ENCODE measurements at regions not wholly inside any gene's neighbourhood (a gene's known extent, or its start where the extent isn't known, plus 50 kb on each side); places are given as distances from the start of the nearest gene placed in this dataset.
"Not testable (repeated sequence)": the region's sequence is repeated elsewhere in the genome, so short reads cannot be mapped to it uniquely, and the experiment has no call there.

DNA sequence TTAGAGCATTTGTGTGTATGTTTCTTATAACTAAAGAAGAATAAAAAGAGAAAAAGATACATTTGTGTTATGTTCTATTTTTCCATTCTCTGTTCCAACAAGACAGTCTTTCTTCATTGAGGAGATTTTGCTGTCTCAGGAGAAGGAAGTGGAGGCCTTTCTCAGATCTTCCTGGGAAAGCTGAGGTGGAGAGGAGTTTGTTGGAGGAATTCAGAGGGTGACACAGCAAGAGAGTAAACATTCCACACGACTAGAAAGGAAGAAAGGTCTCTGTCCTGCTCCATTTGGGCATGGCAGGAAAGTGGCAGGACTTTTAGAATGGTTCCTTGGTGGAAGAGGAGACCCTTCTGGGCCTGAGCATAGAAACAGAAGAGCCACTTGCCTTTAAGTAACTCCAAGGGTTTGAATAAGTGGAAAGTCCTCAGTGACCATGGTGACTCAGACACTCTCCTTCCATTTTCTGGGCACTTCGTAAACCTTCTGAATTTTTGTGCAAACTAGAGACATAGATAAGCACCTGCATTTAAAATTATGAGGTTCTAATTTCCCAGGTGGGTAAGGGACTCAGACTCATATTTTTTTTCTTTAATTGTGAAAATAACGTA is 52.3 kb upstream of the COL5A2 start:
- no peak for DNase-seq (ENCODE audit: low read depth)

DNA sequence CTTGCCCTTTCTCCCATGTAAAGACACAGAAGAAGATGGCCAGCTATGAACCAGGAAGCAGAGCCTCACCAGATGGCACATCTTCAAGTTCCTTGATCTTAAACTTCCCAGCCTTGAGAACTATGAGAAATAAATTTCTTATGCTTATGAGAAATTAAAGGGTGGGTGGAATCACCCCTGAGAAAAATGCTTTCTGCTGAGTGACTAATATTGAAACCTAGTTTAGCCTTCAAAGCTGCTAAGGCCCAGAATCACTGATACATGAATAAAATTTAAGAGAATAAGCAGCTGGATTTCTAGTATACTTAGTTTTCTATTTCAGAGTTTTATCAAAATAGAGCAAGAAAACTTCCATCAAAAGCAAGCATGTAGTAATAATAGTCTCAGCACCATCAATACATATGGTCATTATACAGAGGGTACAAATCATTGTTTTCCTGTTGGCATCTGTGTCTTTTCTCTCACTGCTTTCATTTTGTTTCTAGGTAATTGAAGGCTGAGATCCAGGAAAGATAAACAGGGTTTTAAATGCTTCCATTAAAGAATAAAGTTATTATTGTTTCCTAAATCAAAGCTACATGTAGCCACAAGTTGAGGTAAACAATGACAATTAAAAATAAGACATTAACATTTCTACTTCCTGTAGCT is 53.3 kb upstream of the COL5A2 start:
- DNase-seq (ENCODE audit: low read depth), result no peak

DNA sequence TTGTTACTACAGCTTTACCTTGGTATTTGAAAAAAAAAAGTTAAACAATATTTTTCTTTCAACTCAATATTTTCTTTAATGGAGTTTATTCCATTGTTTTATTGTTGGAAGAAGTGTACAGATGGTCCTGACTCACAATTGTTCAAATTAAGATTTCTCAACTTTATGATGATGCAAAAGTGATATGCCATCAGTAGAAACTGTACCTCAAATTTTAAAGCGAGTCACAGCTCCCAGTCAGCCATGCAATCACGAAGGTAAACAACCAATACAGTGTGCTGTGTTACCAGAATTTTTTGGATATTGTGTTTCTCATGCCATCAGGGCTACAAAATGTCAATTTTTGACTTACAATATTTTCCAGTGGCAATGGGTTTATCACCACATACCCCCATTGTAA is 54.0 kb upstream of the COL5A2 start:
- DNase-seq (ENCODE audit: low read depth), result no peak

DNA sequence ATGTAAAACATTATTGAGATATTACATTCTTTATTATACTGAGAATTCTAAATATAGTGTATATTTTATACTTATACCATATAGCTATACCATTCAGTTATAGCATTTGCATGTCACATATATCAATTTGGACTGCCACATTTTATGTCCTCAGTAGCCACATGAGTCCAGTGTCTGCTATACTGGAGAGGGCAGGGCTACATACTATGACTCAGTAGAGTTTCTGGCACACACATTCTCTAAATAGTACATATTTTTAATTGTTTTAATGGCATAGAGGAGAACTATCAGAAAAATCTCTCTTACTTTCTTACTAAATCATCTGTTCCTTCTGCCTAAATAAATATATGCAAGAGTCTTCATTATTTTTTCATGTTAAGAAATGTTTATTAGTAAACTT is 55.4 kb upstream of the COL5A2 start:
- no peak for DNase-seq (ENCODE audit: low read depth)

DNA sequence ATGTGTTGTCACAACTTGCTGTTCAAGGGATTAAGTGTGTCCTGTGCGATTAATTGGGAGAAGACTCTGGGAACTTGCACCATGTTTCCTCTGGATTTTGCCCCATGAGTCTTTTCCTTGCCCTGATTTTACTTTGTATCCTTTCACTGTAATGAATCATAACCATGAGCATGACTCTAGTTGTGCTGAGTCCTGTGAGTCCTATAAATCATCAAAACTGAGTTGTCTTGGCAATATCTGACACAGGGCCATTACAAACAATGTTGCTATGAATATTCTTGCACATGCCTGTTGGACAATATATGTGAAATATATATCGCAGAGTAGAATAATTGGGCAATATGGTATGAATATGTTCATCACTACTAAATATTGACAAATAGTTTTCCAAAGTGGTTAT is 56.5 kb upstream of the COL5A2 start:
- no peak for DNase-seq (ENCODE audit: low read depth)

DNA sequence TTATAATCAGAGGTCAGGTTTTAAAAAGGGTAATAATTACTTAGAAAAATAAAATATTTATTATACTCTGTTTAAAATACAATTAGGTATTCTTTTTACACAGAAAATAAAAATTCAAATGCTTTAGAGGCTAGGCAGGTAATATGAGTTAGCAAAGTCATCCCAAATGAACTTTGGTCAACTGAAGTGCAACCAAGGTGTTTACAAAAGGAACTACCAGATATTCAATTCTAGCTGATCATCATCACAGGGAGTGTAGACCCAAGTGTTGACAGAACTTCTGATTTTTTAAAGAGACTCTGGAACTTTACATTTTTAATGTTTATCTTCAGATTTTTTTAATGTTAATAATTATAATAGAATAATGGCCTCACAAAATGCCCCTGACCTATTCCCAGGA is 59.3 kb upstream of the COL5A2 start:
- no peak for DNase-seq (ENCODE audit: low read depth)

DNA sequence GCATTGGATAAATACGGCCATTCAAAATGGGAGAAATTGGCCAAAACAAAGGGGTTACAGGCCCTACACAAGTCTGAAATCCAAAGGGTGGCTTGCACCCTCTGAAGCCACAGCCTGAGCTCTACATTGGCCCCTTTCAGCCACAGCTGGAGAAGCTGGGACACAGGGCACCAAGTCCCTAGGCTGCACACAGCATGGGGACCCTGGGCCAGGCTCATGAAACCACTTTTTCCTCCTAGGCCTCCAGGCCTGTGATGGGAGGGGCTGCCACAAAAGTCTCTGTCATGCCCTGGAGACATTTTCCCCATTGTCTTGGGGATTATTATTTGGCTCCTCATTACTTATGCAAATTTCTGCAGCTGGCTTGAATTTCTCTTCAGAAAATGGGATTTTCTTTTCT is 64.3 kb upstream of the COL5A2 start:
- not testable (repeated sequence) for DNase-seq (ENCODE audit: low read depth)

DNA sequence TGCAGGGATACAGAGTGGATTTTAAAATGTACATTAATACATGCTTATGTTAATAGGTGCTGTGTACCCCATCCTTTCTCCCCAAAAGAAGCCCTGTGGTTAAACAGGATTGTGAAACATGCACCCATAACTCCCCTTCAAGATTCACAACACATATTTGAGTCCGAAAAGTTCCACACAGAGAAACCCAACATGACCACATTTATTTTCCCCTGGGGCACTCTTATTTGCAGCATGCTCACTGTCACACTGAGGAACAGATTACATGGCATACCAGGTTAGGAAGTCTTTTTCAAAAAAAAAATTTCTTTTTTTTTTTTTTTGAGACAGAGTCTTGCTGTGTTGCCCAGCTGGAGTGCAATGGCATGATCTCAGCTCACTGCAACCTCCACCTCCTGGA is 67.7 kb upstream of the COL5A2 start:
- no peak for DNase-seq (ENCODE audit: low read depth)

DNA sequence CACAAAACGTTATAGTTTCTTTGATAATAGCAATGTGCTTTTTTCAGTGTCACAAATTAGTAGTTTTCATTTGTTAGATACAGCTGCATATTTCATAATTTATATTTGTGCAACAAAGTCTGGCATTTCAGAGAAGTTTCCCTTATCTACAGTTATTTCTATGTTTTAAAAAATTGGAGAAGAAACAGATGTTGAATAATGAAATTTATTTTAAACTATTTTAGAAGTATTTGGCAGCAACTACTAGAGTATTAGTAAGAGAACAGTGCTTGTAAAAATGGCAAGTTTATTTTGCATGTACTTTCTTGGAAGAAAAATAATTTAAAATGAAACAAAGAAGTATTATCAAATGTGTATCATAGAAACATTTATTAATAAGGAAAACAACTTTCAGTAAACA is 68.6 kb upstream of the COL5A2 start:
- no peak for DNase-seq (ENCODE audit: low read depth)

DNA sequence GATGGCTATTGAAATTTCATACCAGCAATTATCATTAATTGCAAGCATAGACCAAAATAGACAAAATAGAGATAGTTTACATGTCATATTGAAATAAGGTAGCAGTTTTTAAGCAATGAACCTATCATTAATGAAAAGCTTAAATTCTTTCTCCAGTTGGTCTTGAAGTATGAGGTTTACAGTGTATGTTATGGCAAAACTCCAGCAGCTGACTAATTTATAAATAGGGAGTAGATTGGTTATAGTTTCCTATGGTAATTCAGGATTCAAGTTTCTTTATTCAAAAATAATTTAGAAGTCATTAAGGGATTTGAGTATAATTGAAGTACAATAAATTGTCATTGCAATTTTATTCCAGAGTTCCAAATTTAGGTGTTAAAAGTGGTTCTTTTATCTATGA is 69.6 kb upstream of the COL5A2 start:
- no peak for DNase-seq (ENCODE audit: low read depth)

DNA sequence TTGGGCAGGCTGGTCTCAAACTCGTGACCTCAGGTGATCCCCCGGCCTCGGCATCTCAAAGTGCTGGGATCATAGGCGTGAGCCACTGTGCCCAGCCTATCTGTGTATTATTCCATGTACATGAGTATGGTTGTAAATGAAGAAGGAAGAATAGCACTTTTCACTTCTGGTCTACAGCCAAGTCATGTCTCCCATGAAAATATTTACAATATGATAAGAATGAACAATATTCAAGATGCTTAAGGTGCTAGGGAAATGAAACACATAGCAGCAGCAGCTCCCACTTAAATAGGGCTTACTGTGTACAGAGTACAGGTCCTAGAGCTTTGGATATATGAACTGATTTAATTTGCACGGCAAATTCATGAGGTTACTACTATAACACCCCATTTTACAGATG is 70.3 kb upstream of the COL5A2 start:
- DNase-seq (ENCODE audit: low read depth), result no peak

DNA sequence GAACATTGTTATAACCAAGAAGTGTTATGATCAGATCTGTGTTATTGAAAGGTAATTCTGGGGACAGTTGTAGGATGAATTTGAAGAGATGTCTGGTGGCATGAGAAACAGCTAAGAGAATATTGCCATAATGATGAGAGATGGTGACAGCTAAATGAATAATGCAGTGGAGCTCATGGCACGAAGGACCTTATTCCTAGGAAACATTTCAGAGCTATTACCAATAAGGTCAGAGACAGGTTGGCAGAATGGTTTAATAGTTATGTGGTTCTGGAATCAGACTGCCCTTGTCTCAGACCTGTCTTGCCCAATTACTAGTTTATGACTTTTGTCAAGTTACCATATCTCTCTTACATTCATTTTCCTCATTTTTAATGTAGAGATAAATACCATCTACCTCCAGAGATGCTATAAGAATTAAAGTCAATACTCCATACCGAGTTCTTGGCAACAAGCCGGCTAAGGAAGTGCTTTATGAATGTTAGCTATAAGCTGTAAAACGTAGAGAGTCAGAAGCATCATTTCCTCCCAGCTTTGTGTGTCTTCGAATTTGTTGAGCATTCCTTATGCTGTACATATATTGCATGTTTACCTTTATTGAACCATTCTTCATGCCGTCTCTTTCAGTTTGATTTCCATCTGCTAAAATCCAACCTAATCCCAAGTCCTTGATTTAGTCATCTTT is 73.6 kb upstream of the COL5A2 start:
- DNase-seq (ENCODE audit: low read depth), result no peak

DNA sequence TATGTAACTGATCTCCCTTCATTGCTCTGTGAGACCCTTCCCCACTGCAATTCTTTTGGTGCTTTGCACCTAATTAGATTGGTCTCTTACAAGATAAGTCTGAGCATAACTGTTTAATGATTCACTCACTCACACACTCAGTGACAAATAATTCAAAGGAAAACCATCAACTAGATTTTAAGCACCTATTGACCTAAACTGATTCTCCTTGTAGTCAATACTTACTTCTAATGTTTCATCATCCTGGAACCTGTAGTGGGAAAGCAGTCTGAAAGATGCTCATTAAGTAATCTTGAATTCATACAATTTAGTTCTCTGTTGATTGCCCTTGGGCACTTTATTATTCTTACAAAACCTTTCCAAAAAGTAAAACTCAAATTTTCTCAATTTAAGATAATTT is 74.3 kb upstream of the COL5A2 start:
- no peak for DNase-seq (ENCODE audit: low read depth)

DNA sequence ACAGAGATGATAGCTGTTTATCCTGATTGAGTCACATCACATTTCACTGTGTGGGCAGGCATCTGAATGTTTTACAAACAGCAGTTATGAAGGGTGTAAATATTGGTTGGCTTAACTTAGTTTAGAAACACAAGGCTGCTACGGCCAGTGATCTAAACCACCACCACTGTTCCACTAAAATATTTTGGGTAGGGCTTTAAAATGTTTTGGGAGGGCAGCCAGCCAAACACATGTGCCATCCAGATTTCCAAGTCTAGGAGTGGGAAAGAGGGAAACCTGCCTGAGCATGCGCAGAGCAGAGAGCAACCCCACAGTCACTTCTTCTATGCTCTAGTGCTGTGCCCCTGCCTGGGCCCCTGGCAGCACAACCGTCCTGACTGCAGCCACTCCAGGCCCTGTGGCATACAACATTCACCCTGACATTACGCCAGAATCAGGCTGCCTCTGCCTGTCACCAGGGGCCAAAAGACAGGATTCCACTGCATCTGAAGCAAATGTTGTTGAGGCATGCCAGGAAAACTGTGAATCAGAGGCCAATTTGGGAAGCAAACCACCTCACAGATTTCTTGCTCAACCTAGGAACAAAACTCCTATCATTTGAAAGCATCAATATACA is 74.8 kb upstream of the COL5A2 start:
- no peak for DNase-seq (ENCODE audit: low read depth)

DNA sequence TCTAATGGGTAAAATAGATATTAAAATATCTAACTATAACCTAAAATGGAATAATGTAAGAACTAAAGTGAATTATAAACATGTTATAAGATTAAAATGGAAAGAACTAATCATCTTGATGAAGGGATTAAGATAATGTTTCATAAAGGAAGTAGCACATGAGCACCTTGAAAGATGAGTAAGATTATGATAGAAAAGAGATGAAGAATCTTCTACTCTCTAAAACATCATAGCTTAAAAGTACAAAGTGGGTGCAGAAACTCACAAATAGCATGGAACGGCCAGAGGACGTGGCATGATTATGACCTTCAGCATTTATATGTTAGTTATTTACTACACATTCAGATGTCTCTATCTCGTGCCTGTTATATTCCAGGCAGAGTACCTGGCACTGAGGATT is 76.2 kb upstream of the COL5A2 start:
- DNase-seq (ENCODE audit: low read depth), result no peak

DNA sequence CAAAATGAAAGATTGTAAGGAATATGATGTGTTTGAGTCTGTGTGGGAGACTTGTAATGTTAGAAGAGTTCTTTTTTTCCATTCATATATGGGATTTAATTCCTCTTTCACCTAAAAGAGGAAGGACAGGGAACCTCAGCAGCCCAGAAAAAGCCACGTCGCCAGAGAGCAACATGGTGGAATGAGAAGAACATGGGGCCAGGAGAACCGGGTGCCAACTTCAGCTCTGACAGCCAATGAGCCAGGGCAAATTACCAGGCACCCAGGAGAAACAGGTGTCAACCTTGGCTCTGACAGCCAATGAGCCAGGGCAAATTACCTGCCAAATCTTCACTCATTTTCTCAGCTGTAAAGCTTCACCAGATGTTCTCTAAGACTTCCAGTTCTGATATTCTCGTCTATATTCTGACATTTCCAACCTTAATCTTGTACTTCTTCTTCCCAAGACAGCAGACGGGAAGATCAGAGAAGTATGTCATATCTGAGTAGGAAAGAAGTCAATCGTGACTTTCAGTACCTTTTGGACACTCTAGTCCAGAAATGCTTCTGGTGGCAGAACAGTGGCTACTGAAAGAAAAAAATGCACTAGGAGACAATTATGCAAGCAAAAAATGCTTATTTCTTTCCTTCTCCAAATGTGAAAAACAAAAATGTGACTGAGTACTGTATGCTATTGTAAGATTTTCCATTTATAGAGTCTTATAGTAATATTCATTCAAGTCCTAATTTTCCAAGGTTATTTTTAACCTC is 79.2 kb upstream of the COL5A2 start:
- DNase-seq (ENCODE audit: low read depth), result no peak

DNA sequence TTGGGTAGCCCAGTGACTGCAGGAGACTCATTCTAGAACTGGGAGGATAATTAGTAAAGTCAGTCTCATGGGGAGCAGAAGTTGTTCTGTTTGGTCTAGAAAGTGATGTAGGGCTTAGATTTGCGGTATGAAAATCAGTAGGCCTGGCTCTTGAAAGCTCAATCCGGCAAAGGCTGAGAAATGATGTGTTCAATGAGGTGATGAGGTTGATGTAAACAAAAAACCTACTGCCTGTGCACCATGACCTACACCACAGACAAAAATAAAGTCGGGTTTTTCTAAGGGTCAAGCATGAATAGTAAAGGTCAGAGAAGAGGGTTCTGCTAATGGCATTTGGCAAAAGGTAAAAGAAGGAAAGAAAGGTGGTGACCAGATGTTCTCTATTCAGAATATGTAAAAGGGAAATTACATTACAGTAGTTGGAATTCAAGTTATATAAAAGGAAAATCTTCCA is 80.8 kb upstream of the COL5A2 start:
- DNase-seq (ENCODE audit: low read depth), result no peak

DNA sequence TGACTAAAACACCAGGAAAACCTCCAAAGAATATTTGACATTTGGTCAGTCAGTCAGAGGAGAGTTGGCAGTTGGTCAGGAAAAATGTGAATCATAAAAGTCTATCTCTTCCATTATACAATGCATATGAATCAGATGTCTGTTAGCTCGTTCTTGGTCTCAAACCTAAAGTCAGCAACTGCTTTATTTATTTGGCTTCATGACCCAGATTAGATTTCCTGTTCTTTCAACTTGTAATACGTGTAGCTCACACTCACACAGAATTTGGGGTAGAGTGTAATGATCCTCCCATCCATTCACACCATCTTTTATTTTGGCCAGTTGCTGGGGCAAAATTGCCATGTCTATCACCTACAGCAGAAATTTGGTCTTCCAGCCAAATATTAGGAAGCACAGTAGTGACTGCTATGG is 81.9 kb upstream of the COL5A2 start:
- DNase-seq (ENCODE audit: low read depth), result no peak

DNA sequence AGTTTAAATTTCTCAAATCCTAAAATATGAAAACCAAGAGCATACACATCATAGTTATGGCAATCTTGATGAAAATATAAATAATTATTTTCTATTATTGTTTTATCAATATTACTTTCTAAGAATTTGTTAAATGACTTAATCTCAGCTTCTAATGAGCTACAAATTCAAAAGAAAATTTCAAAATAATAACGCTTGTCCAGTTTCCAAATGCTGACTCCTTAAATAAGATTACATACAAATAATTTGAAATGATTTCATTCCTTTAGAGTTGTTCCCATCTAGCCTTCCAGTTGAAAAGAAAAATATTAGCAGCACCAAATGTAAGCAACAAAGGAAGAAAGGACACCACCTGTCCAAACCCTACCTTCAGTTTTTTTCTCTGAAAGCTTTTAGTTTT is 82.4 kb upstream of the COL5A2 start:
- no peak for DNase-seq (ENCODE audit: low read depth)

DNA sequence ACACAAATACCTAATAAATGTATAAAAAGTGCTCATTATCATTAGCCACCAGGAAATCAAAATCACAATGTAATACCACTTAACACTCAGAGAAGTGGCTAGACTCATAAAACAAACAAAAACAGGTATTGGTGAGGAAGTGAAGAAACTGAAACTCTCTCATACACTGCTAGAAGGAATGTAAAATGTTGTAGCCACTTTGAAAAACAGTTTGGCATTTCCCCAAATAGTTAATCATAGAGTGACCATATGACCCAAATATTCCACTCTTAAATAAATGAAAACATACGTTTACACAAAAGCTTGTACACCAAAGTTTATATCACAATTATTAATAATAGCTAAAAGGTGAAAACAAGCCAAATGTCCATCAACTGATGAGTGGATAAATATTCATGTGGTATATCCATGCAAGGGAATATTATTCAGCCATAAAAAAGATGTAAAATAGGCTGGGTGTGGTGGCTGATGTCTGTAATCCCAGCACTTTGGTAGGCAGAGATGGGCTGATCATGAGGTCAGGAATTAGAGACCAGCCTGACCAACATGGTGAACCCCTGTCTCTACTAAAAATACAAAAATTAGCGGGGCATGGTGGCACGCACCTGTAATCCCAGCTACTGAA is 86.2 kb upstream of the COL5A2 start:
- DNase-seq (ENCODE audit: low read depth), result no peak

DNA sequence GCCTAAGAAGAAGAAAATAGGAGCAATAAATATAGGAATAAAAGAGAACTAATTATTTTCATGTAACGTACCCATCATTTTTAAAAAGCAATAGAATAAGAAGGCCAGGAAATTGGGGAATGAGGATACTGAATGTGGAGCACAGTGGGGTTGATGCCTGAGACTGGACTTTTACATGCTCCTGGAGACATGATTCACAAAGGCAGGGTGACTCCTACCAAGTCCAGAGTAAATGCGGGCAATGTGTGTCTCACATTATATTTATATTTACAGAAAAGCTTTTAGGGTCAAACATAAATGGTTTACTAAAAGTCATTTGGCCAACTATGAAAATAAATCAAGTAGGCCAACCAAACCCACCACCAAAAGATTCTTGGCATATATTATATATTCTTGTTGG is 87.9 kb upstream of the COL5A2 start:
- no peak for DNase-seq (ENCODE audit: low read depth)

DNA sequence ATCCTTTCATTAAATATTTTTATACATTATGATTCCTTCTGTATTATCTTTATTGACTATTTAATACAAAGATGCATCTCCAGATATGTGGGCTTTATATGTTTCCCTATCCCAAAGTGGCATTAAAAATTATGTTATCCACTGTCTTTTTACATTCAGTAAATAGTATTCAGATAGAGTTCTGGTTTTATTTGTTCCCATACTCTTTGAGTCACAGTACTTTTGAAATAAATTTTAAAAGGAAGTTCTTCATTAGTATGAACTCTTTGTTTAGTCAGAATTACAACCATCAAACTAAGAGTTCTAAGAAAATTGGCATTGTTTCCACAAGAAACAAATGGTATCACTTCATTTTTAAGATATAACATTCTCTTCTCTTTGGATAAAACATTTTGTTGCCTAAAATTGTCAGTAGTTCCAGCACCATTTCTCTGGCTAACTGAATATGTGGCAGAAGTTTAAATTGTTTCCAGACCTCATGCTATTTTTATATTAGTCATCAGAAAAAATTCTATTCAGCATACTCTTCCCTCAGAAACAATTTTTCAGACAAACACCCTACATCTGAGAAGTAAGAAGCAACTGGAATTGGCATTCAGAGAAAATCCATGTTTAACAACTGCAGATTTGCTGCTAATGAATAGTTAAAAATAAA is 88.5 kb upstream of the COL5A2 start:
- no peak for DNase-seq (ENCODE audit: low read depth)
